Lower leg skin (tissue), 3 donors: ENCODE measurements at regions not wholly inside any gene's neighbourhood (a gene's known extent, or its start where the extent isn't known, plus 50 kb on each side); places are given as distances from the start of the nearest gene placed in this dataset.

ENCODE experiments used
- POLR2A ChIP-seq, 2 donors: fragments of 450-650 bp; IDR thresholded peaks; one replicate each; pipeline ENCODE4 v1.6.1; 2016 to 2017; ENCODE audit warnings: antibody characterized with exemption in 2 of 2, mild to moderate bottlenecking in 1 of 2, moderate library complexity in 1 of 2
- TF ChIP-seq, protein P1 (sequence below), 3 donors: fragments of 450-650 bp; IDR thresholded peaks; one replicate each; pipeline ENCODE4 v1.5.1; 2016; ENCODE audit warnings: antibody characterized with exemption in 3 of 3, mild to moderate bottlenecking in 3 of 3, moderate library complexity in 2 of 3

DNA sequence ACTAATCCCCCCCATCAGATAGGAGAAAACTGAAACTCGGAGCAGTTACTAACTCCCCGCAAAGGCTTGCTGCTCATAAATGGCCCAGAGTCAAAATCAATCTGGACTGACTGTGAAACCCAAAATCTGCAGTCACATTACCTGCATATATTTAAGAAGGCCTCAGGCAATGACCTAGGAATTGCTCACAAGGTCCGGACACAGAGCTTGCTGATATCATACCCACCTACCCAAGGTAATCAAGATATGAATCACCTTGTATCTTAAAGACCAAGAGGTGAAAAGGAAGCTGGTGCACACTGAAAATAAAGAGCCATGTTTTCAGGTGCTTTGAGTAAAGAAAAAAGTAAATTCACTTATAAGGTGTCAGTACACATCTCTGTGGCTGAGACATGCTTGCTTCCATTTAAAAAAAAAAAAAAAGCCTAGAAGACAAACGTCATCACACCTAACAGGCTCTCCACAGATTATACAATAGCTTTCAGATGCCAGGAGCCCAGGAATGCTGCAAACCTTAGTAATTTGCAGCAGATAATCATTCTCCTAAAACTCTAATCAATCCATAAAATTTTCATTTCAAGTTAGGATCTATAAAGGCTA is 195.4 kb downstream of the ZEB2 start:
- TF ChIP-seq, protein P1, sequence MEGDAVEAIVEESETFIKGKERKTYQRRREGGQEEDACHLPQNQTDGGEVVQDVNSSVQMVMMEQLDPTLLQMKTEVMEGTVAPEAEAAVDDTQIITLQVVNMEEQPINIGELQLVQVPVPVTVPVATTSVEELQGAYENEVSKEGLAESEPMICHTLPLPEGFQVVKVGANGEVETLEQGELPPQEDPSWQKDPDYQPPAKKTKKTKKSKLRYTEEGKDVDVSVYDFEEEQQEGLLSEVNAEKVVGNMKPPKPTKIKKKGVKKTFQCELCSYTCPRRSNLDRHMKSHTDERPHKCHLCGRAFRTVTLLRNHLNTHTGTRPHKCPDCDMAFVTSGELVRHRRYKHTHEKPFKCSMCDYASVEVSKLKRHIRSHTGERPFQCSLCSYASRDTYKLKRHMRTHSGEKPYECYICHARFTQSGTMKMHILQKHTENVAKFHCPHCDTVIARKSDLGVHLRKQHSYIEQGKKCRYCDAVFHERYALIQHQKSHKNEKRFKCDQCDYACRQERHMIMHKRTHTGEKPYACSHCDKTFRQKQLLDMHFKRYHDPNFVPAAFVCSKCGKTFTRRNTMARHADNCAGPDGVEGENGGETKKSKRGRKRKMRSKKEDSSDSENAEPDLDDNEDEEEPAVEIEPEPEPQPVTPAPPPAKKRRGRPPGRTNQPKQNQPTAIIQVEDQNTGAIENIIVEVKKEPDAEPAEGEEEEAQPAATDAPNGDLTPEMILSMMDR (IDR thresholded peaks at IDR 0.05) = no peak
- no peak for TF ChIP-seq POLR2A (IDR thresholded peaks at IDR 0.05)
